ENCODE measurements at regions not wholly inside any gene's neighbourhood (a gene's known extent, or its start where the extent isn't known, plus 50 kb on each side); places are given as distances from the start of the nearest gene placed in this dataset.

- no peak for TF ChIP-seq CTCF (IDR thresholded peaks at IDR 0.05; ENCODE audit: borderline replicate concordance, insufficient read depth, low read depth, low read length)
- H3K4me3 ChIP-seq (ENCODE audit: low read depth, low read length) = no peak overlapping the region
These were observed 204.3 kb downstream of the URI1 start for GRCh38 chr19:30146346-30146745.

- no peak overlapping the region for H3K4me3 ChIP-seq (ENCODE audit: low read depth, low read length)
- TF ChIP-seq CTCF (IDR thresholded peaks at IDR 0.05; ENCODE audit: borderline replicate concordance, insufficient read depth, low read depth, low read length) = no peak
These were observed 206.2 kb downstream of the URI1 start for GRCh38 chr19:30148039-30148790.

- H3K4me3 ChIP-seq (ENCODE audit: low read depth, low read length) = no peak overlapping the region
- TF ChIP-seq CTCF (IDR thresholded peaks at IDR 0.05; ENCODE audit: borderline replicate concordance, insufficient read depth, low read depth, low read length) = no peak
These were observed 206.8 kb downstream of the URI1 start for GRCh38 chr19:30148803-30149202.

- no peak for TF ChIP-seq CTCF (IDR thresholded peaks at IDR 0.05; ENCODE audit: borderline replicate concordance, insufficient read depth, low read depth, low read length)
- H3K4me3 ChIP-seq (ENCODE audit: low read depth, low read length) = no peak overlapping the region
These were observed 207.3 kb downstream of the URI1 start for GRCh38 chr19:30149300-30149699.

- no peak for TF ChIP-seq CTCF (IDR thresholded peaks at IDR 0.05; ENCODE audit: borderline replicate concordance, insufficient read depth, low read depth, low read length)
- H3K4me3 ChIP-seq (ENCODE audit: low read depth, low read length) = no peak overlapping the region
These were observed 208.6 kb downstream of the URI1 start for GRCh38 chr19:30150626-30151025.

- TF ChIP-seq CTCF (IDR thresholded peaks at IDR 0.05; ENCODE audit: borderline replicate concordance, insufficient read depth, low read depth, low read length) = no peak
- H3K4me3 ChIP-seq (ENCODE audit: low read depth, low read length) = no peak overlapping the region
These were observed 209.0 kb downstream of the URI1 start for GRCh38 chr19:30151081-30151480.
